ENCODE measurements at regions not wholly inside any gene's neighbourhood (a gene's known extent, or its start where the extent isn't known, plus 50 kb on each side); places are given as distances from the start of the nearest gene placed in this dataset.

DNA sequence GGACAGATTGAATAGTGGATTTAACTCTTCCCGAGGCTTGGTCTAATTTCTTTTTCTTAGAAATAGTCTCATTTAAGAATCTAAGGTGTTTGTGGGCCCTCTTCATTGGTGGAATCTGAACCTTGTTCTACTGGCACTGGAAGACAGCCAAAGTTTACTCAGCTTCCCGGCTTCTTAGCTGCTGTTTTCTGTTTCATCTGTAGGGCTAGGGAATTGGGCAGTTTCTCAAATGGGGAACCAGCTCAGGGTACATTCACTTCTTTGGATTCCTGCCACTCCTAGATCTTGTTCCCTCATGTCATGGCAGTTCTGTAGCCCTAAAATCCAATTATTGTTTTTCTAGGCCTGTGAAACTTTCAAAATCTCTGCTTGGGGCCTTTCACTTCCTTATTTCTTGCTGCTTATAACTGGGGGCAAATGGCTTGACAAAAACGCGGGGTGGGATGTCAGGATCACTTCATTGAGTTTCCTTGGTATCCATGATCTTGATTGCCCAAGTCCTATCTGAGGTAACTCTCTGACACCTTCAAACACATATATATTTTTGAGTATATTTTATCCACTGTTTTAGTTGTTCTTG lies 985.0 kb downstream of the C4orf33 start (continued):
- TF ChIP-seq, protein P1, sequence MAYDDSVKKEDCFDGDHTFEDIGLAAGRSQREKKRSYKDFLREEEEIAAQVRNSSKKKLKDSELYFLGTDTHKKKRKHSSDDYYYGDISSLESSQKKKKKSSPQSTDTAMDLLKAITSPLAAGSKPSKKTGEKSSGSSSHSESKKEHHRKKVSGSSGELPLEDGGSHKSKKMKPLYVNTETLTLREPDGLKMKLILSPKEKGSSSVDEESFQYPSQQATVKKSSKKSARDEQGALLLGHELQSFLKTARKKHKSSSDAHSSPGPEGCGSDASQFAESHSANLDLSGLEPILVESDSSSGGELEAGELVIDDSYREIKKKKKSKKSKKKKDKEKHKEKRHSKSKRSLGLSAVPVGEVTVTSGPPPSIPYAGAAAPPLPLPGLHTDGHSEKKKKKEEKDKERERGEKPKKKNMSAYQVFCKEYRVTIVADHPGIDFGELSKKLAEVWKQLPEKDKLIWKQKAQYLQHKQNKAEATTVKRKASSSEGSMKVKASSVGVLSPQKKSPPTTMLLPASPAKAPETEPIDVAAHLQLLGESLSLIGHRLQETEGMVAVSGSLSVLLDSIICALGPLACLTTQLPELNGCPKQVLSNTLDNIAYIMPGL (CRISPR knock-in tag; IDR thresholded peaks at IDR 0.05) = no peak
- TF ChIP-seq TAF1 (IDR thresholded peaks at IDR 0.05; ENCODE audit: control insufficient read depth, extremely low read depth, insufficient read depth, low read length, severe bottlenecking) (no peak), MEF2D (tag; conservative IDR thresholded peaks at IDR 0.05; ENCODE audit: low read depth) (no peak), ZNF239 (CRISPR knock-in tag; IDR thresholded peaks at IDR 0.05) (no peak)

DNA sequence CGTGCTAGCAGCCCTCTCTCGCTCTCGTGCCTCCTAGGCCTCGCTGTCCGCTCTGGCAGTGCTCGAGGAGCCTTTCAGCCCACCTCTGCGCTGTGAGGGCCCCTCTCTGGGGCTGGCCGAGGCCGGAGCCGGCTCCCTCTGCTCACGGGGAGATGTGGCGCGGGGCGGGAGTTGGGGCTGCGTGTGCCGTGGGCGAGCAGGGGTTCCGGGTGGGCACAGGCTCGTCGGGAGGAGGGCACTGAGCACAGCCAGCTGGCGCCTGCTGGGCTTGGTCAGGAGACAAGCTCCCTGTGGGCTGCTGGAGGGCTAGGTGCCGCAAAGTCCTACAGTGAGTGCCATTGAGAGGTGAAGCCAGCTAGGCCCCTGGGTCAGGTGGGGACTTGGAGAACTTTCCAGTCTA lies 994.5 kb downstream of the C4orf33 start:
- Histone ChIP-seq H3K27ac (ENCODE audit: extremely low read depth, low read depth, low read length) (no peak overlapping the region), H3K4me3 (no peak overlapping the region)
- 0% methylated on average over 19 of the region's 22 CpGs for WGBS (ENCODE audit: insufficient coverage, low coverage, missing lambda C conversion rate)
- TF ChIP-seq, protein P2, sequence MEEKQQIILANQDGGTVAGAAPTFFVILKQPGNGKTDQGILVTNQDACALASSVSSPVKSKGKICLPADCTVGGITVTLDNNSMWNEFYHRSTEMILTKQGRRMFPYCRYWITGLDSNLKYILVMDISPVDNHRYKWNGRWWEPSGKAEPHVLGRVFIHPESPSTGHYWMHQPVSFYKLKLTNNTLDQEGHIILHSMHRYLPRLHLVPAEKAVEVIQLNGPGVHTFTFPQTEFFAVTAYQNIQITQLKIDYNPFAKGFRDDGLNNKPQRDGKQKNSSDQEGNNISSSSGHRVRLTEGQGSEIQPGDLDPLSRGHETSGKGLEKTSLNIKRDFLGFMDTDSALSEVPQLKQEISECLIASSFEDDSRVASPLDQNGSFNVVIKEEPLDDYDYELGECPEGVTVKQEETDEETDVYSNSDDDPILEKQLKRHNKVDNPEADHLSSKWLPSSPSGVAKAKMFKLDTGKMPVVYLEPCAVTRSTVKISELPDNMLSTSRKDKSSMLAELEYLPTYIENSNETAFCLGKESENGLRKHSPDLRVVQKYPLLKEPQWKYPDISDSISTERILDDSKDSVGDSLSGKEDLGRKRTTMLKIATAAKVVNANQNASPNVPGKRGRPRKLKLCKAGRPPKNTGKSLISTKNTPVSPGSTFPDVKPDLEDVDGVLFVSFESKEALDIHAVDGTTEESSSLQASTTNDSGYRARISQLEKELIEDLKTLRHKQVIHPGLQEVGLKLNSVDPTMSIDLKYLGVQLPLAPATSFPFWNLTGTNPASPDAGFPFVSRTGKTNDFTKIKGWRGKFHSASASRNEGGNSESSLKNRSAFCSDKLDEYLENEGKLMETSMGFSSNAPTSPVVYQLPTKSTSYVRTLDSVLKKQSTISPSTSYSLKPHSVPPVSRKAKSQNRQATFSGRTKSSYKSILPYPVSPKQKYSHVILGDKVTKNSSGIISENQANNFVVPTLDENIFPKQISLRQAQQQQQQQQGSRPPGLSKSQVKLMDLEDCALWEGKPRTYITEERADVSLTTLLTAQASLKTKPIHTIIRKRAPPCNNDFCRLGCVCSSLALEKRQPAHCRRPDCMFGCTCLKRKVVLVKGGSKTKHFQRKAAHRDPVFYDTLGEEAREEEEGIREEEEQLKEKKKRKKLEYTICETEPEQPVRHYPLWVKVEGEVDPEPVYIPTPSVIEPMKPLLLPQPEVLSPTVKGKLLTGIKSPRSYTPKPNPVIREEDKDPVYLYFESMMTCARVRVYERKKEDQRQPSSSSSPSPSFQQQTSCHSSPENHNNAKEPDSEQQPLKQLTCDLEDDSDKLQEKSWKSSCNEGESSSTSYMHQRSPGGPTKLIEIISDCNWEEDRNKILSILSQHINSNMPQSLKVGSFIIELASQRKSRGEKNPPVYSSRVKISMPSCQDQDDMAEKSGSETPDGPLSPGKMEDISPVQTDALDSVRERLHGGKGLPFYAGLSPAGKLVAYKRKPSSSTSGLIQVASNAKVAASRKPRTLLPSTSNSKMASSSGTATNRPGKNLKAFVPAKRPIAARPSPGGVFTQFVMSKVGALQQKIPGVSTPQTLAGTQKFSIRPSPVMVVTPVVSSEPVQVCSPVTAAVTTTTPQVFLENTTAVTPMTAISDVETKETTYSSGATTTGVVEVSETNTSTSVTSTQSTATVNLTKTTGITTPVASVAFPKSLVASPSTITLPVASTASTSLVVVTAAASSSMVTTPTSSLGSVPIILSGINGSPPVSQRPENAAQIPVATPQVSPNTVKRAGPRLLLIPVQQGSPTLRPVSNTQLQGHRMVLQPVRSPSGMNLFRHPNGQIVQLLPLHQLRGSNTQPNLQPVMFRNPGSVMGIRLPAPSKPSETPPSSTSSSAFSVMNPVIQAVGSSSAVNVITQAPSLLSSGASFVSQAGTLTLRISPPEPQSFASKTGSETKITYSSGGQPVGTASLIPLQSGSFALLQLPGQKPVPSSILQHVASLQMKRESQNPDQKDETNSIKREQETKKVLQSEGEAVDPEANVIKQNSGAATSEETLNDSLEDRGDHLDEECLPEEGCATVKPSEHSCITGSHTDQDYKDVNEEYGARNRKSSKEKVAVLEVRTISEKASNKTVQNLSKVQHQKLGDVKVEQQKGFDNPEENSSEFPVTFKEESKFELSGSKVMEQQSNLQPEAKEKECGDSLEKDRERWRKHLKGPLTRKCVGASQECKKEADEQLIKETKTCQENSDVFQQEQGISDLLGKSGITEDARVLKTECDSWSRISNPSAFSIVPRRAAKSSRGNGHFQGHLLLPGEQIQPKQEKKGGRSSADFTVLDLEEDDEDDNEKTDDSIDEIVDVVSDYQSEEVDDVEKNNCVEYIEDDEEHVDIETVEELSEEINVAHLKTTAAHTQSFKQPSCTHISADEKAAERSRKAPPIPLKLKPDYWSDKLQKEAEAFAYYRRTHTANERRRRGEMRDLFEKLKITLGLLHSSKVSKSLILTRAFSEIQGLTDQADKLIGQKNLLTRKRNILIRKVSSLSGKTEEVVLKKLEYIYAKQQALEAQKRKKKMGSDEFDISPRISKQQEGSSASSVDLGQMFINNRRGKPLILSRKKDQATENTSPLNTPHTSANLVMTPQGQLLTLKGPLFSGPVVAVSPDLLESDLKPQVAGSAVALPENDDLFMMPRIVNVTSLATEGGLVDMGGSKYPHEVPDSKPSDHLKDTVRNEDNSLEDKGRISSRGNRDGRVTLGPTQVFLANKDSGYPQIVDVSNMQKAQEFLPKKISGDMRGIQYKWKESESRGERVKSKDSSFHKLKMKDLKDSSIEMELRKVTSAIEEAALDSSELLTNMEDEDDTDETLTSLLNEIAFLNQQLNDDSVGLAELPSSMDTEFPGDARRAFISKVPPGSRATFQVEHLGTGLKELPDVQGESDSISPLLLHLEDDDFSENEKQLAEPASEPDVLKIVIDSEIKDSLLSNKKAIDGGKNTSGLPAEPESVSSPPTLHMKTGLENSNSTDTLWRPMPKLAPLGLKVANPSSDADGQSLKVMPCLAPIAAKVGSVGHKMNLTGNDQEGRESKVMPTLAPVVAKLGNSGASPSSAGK (IDR thresholded peaks at IDR 0.05) = no peak
- no peak for TF ChIP-seq ZNF253 (CRISPR knock-in tag; conservative IDR thresholded peaks at IDR 0.05)

More for the DNA sequence above, 994.5 kb downstream of the C4orf33 start:
- FAIRE-seq = no peak
- Histone ChIP-seq H2AFZ (ENCODE audit: low read depth, low read length) (no peak overlapping the region), H4K20me1 (replicated peaks; ENCODE audit: control insufficient read depth, insufficient read depth, low read length) (no peaks in the 10 kb centered on the region), H3K79me2 (ENCODE audit: control insufficient read depth, insufficient read depth, low read length) (no peaks in the 10 kb centered on the region), H3K9me3 (replicated peaks; ENCODE audit: control insufficient read depth, insufficient read depth, low read depth, low read length) (no peaks in the 10 kb centered on the region), H3K9me1 (ENCODE audit: control insufficient read depth, insufficient read depth, low read length) (no peaks in the 10 kb centered on the region), H3K36me3 (ENCODE audit: control insufficient read depth, insufficient read depth, low read length) (no peaks in the 10 kb centered on the region), H3K27me3 (ENCODE audit: control insufficient read depth in 2 of 2, insufficient read depth in 2 of 2, low read length in 2 of 2) (no peaks in the 10 kb centered on the region), H3K9ac (ENCODE audit: insufficient read depth in 1 of 2, low read depth in 2 of 2, low read length in 2 of 2) (no peak overlapping the region), H3K4me2 (ENCODE audit: insufficient read depth, low read length) (no peak overlapping the region), H3K4me1 (replicated peaks in 1 of 2; ENCODE audit: control insufficient read depth in 2 of 2, insufficient read depth in 2 of 2, low read length in 2 of 2) (no peaks in the 10 kb centered on the region)
- no peak for DNase-seq (ENCODE audit: extremely low read depth in 1 of 4, low spot score in 3 of 4)
- ChIA-PET CTCF (ENCODE audit: low intra/inter-chr PET ratio) (no interaction called here), POLR2A (no interaction called here)
- no peak for ATAC-seq
- in situ Hi-C loops (cut with MboI) = no loop called here
- no TSS peak for BruUV-seq (replicated peaks)
- intact Hi-C loops (cut with micrococcal nuclease) = no loop called here
